BE2C (cell line): ENCODE measurements at regions not wholly inside any gene's neighbourhood (a gene's known extent, or its start where the extent isn't known, plus 50 kb on each side); places are given as distances from the start of the nearest gene placed in this dataset.

Experiments
- DNase-seq: peaks from one replicate; pipeline ENCODE4 v3.0.0-alpha.2; 2020
- H3K27me3 ChIP-seq: fragments of 250-450 bp; sonication (Bioruptor Pico); 2 replicates; pipeline ENCODE4 v1.5.1; 2020; ENCODE audit warnings: mild to moderate bottlenecking
- H3K36me3 ChIP-seq: fragments of 250-450 bp; sonication (Bioruptor Pico); 2 replicates; pipeline ENCODE4 v1.5.1; 2020; ENCODE audit warnings: mild to moderate bottlenecking
- H3K4me1 ChIP-seq: fragments of 250-450 bp; sonication (Bioruptor Pico); 2 replicates; pipeline ENCODE4 v1.5.1; 2020
- H3K4me3 ChIP-seq: 2 replicates; pipeline ENCODE4 v1.5.1; 2011; ENCODE audit warnings: low read depth, low read length
- H3K9me3 ChIP-seq: fragments of 250-450 bp; sonication (Bioruptor Pico); 2 replicates; pipeline ENCODE4 v1.5.1; 2020
- TF ChIP-seq, protein P1 (sequence below): IDR thresholded peaks from 2 replicates; pipeline ENCODE4 v1.5.1; 2012; ENCODE audit warnings: mild to moderate bottlenecking, low read depth, low read length

DNA sequence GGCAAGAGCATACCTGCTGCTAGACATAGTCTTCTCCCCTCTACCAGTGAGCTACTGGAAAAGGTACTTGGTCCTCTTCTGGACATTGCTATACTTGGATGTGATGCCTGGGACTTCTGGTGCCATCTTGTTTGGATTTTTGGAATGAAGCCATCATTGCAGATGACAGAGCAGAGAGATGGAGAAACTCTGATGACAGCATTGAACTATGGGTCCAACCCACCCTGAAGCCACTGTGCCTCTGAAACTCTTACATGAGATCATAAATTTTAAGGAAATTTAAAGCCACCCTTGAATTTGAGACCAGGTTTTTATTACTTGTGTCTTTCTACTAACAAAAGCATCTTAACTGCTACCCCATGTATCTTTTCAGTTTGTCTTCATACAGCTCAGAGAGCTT, 151.1 kb upstream of the SMIM23 start:
- no peak for DNase-seq
- no peaks in the 10 kb centered on the region for H3K36me3 ChIP-seq
- H3K9me3 ChIP-seq, result no peaks in the 10 kb centered on the region
- TF ChIP-seq, protein P1, sequence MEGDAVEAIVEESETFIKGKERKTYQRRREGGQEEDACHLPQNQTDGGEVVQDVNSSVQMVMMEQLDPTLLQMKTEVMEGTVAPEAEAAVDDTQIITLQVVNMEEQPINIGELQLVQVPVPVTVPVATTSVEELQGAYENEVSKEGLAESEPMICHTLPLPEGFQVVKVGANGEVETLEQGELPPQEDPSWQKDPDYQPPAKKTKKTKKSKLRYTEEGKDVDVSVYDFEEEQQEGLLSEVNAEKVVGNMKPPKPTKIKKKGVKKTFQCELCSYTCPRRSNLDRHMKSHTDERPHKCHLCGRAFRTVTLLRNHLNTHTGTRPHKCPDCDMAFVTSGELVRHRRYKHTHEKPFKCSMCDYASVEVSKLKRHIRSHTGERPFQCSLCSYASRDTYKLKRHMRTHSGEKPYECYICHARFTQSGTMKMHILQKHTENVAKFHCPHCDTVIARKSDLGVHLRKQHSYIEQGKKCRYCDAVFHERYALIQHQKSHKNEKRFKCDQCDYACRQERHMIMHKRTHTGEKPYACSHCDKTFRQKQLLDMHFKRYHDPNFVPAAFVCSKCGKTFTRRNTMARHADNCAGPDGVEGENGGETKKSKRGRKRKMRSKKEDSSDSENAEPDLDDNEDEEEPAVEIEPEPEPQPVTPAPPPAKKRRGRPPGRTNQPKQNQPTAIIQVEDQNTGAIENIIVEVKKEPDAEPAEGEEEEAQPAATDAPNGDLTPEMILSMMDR, result no peak
- H3K4me3 ChIP-seq, result no peak overlapping the region
- H3K27me3 ChIP-seq, result peaks cover 9% of the 10 kb centered on the region
- H3K4me1 ChIP-seq, result no peaks in the 10 kb centered on the region

DNA sequence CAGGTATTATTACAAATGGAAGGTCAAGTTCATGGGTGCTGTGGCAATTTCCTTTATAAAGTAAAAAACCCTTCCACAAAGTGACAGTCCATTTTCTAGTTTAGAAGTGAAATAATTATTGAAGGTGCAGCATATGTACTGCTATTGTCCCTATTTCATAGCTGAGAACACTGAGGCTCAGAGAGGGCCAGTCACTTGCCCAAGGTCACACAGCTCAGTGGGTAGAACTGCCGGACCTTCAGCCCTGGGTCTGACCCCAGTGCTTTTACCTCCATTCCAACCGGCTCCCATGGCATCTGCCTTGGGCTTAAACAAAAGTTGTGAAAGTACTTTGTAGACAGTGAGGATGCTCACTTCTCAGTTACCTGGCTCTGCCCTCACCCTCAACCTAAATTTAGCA, 150.6 kb upstream of the SMIM23 start:
- no peak overlapping the region for H3K4me3 ChIP-seq
- H3K4me1 ChIP-seq, result no peaks in the 10 kb centered on the region
- DNase-seq, result no peak
- H3K9me3 ChIP-seq, result no peaks in the 10 kb centered on the region
- H3K27me3 ChIP-seq, result peaks cover 9% of the 10 kb centered on the region
- TF ChIP-seq, protein P1, result no peak
- no peaks in the 10 kb centered on the region for H3K36me3 ChIP-seq

DNA sequence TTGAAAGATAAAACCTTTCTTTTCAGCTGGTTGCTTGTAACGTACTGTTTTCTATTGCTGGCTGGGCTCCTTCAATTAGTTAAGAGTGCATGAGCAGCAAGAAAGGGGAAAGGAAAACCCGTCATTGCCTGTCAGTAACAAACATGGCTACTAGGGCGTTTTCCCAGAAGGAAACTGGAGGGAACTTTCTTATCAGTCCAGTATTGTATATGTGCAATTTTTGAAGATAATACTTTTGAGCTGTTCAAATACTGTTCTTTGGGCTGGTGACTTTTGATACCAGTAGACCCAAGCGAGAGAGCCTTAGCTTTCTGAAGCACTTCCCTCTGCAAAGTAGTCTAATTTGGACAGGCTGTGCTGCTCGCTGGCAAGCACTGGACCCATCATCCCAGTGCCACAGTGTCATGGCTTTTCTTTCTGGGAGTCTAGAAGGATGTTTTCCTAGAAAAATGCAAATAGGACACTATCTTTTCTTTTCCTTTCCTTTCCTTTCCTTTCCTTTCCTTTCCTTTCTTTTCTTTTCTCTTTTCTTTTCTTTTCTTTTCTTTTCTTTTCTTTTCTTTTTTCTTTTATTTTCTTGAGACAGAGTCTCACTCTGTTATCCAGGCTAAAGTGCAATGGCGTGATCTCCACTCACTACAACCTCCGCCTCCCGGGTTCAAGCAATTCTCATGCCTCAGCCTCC, 149.9 kb upstream of the SMIM23 start:
- DNase-seq, result no peak
- Histone ChIP-seq H3K4me1 (no peaks in the 10 kb centered on the region), H3K9me3 (no peaks in the 10 kb centered on the region), H3K4me3 (no peak overlapping the region), H3K36me3 (no peaks in the 10 kb centered on the region), H3K27me3 (peaks cover 4% of the 10 kb centered on the region)
- TF ChIP-seq, protein P1, result no peak

DNA sequence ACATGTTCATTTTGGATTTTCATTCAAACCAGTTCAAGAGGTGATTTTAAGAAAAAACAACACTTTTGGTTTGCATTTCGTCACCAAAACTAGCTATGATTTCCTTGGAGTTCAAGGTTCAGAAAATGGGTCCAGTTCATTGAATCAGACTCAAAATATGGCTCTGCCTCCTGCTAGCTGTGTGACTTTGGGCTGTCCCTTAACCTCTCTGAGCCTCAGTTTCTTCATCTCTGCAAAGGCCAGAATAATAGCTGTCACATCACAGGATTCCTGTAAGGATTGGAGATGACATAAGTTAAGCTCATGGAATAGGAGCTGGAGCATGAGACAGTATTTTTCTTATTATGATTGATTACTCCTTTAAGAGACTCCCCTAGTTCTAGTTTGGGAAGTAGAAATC, 147.8 kb upstream of the SMIM23 start:
- Histone ChIP-seq H3K4me3 (no peak overlapping the region), H3K27me3 (peaks cover 4% of the 10 kb centered on the region), H3K4me1 (no peaks in the 10 kb centered on the region), H3K9me3 (no peaks in the 10 kb centered on the region), H3K36me3 (no peaks in the 10 kb centered on the region)
- TF ChIP-seq, protein P1, result no peak
- DNase-seq, result no peak

DNA sequence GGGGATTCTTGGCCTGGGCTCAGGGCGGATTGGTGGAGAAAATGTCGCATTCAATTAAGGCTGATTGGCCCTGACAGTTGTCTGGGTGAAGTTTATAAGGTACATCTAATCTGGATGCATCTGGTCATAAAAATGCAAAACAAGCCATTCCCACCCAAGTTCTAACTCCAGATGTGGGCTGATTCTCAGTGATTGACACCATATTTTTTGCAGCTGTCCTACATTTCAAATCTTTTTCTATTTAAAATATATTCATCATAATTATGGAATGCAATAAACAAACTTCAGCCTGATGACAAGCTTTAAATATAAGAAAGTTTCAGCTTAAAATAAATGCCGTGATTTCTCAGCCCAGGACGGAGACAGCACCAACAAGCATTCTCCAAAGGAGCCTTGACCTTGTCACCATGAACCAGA, 146.4 kb upstream of the SMIM23 start:
- H3K36me3 ChIP-seq, result no peaks in the 10 kb centered on the region
- peaks cover 4% of the 10 kb centered on the region for H3K27me3 ChIP-seq
- TF ChIP-seq, protein P1, result no peak

DNA sequence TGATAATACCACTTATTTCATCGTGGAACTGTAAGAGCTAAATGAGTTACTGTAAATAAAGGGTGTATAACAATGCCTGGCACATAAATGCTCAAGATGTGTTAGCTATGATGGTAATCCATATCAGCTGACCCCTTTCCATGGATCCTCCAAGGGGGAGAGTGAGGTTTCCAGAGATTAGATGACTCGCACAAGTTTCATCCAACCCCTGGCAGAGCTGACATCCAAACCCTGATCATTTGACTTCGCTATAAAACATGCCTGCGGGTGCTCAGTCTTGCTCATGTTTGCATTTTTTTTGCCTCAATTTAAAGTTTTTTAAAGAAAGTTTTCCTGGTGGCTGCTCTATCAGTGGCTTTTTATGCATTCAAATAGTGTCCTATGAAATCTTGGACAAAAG, 145.7 kb upstream of the SMIM23 start:
- Histone ChIP-seq H3K27me3 (no peaks in the 10 kb centered on the region), H3K4me1 (no peaks in the 10 kb centered on the region), H3K36me3 (no peaks in the 10 kb centered on the region), H3K9me3 (no peaks in the 10 kb centered on the region), H3K4me3 (no peak overlapping the region)
- TF ChIP-seq, protein P1, result no peak
- no peak for DNase-seq

More for the DNA sequence above, 146.4 kb upstream of the SMIM23 start:
- Histone ChIP-seq H3K9me3 (no peaks in the 10 kb centered on the region), H3K4me3 (no peak overlapping the region), H3K4me1 (no peaks in the 10 kb centered on the region)
- DNase-seq, result no peak
